GM19468 (cell line): ENCODE measurements at regions not wholly inside any gene's neighbourhood (a gene's known extent, or its start where the extent isn't known, plus 50 kb on each side); places are given as distances from the start of the nearest gene placed in this dataset.

Experiments
- ATAC-seq: cut with Tn5 transposase; IDR thresholded peaks from one replicate; pipeline ENCODE4 v1.9.1; 2021; ENCODE audit warnings: mild to moderate bottlenecking, moderate library complexity, moderate number of reproducible peaks; ENCODE audit not compliant: unreplicated experiment; ENCODE audit errors: extremely low read depth

DNA sequence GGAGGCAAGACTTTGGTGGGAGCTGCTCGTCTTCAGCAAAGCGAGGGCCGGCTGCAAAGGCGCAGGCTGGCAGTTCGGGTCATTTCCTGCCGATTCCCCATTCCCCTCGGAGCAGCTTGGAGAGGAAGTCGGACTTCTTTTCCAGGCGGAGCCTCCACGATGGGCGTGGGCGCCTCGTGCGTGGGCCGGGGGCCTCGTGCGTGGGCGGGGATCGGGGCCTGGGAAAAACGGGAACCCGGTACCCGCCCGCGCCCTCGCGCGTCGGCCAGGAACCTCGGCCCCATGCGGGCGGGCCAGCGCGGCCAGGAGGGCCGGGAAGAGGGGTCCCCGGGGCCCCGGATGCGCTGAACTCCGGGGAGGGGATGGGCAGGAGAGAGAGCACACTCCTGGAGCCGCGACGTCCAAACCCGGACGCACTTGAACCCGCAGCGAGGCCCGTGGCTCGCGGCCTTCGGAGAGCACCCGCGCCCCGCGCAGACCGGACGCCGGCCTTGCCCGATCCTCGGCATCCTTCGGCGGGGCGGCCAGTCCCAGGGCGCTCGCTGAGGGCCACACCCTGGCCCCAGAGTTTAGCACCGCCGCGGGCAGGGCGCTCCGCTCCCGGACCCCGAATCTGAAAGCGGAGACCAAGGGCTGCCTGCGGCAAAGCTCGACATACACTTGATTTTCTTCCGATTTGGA lies 368.4 kb downstream of the MTX2 start:
- ATAC-seq, result no peak

DNA sequence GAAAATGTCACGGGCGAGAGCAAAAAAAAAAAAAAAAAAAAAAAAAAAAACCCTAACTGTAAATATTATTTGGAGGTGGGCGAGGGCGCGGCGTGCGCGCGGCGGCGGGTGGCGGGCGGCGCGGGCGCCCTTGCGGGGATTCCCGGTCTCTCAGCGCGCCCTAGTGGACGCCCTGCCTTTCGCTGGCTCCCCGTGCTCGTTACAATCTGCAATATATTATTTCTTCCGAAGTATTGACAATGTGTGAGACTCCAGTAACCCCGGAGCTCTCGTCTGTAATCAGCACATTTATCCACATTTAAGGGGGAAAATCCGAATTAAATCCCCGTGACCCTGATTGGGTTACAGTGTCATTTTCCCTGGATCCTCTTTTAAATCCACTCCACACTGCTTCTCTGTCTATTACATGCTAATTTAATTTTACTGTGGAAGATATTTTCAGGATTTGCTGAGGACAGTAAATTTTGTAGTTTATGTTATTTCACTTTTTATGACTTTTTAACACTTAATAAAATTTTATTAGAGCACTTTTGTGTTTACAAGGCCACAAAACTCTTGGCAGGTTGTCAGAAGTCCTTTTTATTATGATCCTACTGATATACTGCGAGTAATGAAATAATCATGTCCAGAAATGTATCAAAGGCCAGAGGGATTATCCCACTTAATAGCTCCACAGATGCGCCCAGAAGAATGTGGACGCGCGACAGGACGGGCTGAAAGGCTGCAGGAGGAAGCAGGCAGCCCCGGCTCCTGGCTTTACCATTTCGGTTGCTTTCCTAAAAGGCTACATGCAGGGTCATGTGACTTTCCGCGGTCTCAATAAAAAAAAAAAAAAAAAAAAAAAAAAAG lies 369.1 kb downstream of the MTX2 start:
- ATAC-seq, result peak; percentile 32

DNA sequence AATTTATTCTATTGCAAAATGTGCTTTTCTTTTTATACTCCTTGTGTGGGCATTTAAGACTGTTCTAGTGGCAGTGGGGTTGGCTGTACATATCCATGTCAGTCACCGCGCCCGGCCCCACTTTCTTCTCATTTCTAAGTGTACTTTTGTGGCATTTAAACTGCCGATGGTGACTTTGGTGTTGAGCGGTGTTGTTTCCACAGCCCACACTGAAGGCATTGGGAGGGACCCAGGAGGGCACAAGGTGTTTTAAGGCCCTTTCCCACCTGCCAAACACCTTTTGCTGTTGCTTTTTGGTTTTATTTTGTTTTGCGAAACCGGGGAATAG lies 369.7 kb downstream of the MTX2 start:
- no peak for ATAC-seq

DNA sequence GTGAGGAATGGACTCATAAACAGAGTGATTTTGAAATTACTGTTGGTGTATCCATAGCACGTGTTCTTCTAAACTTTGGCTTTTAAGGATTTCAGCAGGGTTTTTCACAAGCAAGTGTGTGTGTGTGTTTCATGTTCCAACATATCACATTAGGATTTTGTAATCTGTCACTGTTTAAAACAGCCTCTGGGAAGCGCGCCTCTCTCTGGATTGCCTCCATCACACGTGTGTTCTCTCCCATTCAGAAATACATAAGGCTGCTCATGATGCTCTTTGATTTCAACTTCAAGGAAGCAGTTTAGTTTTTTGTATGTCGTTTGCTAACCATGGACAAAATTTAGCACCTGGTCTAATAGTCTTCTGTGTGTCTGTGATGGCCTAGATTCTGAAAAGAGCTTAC lies 370.4 kb downstream of the MTX2 start:
- no peak for ATAC-seq

DNA sequence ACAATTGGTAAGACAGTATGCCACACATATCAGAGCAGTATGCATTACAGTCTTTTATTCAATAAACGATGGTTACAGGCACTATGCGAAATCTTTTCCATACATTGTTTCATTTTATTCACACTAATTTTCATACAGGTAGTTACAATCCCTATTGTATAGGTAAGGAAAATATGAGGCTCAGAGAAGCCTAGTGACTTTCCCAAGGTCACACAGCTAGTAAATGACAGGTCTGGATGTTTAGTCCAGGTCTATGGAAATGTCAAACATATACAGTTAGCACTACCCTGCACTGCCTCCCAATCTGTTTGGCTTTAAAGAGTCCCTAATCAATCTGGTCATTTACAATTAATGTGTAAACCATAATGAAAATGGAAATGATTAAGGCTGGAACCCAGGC lies 372.2 kb downstream of the MTX2 start:
- no peak for ATAC-seq

DNA sequence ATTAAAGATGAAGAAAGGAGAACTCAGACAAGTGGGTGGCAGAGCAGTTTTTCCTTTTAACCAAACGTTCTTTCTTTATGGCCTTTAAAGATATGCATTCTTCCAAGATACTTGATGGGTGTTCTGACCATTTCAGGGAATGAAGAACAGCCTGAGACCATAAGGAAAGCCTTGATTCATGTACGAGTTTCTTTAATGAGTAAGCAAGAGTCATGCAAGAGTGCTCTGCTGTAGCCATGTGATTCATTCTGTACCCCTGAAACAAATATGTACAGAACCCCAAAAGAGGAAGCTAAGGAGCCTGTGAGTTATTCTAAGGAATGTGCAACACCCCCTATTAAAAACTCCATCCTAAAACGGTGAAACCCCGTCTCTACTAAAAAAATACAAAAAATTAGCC lies 372.8 kb downstream of the MTX2 start:
- ATAC-seq, result no peak

DNA sequence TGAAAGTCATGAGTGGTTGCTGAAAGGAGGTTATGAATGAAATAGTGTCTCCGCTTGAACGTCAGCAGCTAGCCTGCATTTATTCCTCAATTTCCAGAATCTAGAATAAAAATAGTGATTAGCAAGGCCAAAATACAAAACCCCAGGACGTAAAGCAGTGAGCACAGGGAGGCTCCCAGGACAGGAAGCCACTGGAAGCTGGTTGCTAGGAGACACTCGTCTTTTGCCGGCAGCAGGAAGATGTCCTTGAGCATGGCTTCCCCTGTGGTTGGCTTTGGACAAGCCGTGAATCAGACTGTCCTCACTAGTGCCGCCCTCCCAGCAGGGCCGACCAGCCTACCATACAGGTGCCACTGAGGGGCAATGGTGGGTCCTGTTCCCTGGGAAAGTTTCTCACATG lies 374.4 kb downstream of the MTX2 start:
- ATAC-seq, result no peak

DNA sequence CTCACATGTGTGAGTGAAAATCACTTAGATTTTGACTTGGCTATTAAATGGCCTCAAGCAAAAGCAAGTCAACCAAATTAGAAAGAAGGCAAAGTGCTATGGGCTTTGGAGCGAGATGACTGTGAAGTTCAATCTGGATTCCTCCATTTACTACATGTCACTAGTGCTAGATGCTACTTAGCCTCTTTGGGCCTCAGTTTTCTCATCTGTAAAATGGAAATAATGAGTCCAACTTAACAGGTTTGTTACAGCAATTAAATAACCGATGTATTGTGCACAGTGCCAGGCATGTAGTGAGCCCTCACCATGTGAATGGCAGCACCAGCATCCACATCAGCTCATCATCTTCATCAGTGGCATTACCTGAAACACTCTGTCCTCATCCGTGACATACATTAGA lies 376.3 kb downstream of the MTX2 start:
- no peak for ATAC-seq

DNA sequence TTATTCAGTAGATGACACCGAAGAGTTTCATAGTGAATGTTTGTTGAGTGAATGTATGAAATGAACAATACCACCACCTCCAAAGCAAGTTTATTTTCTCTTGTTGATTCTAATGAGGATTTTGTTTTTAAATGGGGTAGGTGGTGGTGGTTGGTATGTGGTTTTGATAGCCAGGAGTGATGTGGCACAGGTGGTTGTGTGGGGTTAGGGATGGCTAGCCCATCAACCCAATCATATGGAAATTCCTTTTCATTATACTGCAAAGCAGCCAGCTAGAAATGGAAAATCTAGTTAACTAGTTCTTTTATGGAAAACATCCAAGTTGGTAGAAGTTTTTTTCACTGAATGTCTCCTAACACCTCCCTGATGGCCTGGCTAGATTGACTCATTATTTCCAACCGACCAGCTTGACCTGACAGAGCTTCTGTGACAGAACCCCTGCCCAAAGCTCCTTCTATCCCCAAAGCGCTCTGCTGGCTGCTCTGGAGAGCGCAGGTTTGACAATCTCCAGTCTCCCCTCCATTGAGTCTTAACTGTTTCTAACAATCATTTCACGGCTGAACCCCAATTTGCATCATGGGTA lies 376.9 kb downstream of the MTX2 start:
- ATAC-seq, result no peak

DNA sequence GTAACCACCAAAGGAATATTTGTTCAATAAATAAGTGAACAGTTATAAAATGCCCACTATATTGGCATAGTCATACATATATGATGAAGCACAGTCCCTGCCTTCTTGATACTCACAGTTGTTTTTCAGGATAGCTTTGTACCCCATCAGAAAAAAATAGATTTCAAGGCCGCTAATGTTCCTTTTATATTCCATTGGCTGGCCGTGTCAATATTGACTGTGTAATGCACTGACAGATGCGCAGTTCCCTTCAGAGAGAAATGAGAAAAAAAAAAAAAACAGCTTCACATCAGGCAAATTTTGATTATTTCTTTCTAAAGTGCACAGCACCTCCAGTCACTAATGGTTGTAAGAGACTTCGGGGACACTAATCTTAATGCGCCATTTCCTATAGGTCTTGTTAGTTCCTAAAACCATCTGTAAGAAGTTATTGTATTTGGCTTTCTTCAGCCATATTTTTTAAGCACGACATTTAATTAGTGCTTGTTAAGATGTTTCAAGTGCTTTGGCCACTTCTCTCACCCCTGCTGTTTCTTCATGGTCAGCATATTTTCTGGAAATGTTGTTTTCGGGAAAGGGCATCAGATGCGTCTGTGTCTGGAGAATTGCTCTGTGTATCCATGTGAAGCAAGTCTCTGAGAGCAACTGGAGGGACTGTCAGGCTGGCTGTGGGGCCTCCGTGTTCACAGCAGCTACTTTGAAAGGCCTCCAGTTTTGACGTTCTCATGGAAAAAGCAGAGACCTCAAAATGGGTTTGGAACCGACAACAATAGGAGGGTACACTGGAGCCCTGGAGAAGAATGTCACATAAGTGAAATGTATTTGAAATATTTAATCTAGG lies 378.3 kb downstream of the MTX2 start:
- ATAC-seq, result no peak

DNA sequence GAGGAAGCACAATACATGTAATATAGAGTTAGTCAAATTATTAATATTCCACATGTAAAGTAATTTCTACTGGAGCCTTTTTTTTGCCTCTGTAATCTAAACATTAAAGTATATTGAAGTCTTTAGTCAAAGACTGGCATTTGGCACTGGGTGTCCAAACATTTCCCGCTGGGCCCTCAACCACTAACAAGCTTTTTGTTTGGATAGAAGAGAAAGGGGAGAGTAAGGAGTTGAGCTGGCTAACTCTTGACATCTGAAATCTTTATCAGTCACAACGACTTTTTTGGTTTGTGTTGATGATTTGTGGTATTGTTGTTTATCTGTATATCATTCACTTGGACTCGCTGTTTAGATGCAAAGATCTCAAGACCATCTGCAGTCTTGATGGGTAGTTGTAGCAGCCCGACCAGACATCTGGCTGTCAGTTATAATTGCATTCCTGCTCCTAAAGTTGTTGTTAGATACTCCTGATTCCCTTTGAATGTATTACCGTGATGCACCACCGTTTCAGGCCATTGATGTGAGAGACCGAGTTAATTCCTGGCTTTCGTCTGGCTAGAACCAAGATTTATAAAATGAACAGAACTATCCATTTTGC lies 379.6 kb downstream of the MTX2 start:
- ATAC-seq, result no peak

DNA sequence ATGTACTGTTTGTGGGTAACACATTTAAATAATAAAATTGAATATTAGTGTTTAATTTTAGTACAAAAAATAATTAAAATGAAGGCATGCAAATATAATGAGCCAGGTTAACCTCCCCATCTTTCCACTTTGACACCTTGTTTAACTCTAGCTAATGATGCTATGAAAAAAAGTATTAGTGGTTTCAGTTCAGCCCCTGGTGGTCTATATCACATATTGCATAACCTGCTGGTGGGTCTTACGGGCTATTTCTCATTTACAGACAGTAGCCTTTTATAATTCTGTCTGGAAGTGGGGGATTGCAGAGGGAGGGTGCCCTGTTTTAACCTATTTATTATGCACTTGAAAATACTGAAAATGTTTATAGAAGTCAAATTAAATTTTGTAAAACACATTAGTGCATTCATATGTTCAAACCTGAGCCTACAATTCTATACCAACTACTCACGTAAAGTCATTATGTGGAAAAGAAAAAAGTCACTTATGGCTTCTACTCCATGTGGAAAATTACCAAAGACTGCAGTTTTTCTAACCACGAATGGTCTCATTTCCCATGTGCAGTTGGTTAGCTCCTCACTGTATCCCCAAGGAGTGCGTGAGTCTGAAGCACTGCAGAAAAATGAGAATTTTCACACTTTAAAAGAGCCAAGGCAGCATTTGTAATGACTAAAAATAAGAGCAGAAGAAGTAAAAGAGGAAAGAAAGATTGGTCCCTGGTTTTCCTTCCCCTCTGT lies 381.0 kb downstream of the MTX2 start:
- no peak for ATAC-seq

DNA sequence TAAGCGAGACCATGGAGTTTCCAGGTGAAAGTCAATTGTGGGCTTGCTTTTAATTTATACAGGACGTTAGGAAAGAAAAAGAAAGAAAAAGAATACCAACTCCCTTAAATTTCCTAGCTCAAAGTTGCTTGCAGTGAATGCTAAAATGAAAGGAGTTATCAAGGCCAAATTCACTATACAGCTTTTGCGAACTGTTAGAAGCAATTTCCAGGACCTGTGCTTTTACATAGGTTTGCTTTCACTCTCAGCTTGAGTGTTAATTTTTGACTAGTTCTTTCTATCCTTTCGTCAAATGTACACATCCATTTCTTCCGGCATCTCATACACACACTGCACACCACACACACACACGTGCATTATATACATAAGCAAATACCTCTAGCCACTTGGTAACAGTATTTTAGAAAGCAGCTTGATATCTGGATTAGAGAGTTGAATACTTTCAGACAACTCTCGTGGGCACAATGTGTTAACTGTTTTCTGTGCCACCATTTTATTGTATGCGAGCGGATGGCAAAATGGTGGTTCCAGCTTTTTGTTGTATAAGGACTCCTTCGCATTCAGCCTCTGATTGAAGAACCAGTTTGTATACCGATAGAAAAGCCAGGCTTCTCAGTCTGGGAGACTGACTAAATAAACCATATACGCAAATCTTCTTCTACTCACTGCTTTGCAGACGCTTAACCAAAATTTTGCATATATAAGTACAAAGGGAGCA lies 381.8 kb downstream of the MTX2 start:
- no peak for ATAC-seq

DNA sequence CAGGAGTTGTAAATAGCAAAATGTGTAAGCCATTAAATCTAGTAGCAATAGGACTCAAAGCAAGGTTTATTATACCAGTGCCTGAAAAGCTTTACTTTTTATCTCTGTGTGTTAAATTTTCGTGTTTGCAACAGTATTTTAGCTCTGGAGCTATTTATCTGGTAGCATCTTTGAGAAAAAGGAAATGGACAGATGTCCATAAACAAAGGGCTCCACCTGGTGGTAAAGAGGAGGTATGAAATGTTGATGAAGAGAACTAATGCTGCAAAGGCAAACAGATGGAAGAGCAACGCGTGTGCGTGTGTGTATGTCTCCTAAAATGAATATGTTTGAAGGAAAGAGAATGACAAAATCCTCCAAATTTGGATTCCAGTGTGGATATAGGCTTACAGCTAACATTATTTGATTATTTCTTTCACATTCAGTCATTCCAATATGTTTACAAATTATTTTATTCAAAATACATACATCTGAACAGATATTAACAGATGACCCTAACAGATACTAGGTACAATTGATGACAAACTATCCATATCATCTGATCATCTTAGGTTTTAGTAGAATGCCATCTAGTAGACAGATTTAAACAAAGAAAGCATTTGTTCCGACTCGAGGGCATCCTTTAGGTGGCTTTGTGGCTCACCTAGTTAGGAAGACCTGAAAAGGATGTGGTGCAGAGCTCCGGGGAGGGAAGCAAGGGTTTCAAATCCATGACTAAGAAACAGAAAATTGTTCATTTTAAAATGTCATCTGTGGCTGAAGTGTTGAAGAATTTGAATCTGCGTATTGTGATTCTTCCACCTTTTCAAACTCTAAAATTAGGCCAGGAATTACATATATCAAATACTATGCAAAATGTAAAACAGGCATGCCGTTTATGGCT lies 383.3 kb downstream of the MTX2 start:
- no peak for ATAC-seq

DNA sequence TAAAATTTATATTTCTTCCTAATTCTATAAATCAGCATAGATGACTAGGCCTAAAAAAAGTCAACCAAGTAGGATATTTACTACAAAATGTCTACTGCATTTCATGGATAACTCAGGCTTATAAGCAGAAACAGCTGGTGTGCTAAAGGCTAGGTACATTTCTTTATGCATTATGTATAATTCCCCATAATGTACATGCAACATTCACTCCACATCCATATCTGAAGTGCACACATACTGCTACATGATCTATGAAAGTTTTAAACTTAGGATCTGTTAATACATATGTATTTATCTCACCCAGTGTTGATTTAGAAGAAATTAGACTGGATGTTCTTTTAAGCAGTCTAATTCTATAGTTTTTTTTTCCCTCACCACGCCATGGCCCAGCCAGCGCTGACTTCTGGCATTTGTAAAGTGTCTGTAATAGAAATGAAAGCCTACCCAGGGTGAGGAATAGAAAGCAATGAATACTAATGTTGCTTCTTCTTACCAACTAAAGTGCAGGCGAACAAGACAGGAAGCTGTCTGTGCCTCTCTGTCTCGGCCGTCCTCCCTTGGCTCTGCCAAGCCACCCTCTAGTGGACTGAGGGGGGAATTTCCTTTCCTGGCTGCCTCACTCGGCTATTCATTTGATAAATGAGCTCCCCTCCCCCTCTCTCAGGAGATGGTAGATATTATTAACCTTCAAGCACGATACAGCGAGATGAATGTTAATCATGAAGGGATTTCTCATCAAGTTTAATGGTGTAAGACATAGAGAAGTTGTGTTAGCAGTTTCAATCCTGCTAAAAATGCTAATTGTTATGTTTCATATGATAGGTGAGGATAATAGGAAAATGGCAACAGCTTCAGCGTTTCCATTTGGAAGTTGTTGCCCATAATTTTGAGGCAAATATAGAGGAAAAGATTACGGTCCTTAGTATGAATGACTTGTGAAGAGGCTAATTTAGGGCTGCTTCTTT lies 384.5 kb downstream of the MTX2 start:
- no peak for ATAC-seq

DNA sequence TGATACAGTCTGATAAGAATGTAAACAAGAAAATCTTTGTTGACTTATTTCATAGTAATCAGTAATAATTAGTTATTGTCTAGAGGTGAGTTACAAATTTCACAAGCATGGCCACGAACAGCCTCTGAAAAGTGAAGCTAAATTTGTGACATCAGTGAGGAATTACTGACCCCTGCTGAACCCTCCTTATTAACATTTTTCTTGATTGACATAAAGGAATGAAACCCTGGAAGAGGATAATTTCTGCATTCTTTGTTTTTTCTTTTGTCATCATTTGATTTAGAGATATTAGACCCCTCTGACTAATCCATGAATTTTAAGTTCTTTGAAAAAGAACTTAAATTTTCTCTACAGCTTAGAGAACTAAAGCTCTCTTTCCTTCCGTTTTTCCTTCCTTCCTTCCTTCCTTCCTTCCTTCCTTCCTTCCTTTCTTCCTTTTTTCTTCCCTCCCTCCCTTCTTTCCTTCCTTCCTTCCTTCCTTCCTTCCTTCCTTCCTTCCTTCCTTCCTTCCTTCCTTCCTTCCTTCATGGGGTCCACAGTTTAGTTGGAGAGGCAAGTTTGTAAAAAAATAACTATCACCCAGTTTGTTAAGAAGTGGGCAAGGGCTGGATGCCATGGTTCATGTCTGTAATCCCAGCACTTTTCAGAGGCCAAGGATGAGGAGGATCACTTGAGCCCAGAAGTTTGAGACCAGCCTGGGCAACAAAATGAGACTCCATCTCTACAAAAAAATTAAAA lies 387.0 kb downstream of the MTX2 start:
- ATAC-seq, result no peak
